ENCODE measurements at regions not wholly inside any gene's neighbourhood (a gene's known extent, or its start where the extent isn't known, plus 50 kb on each side); places are given as distances from the start of the nearest gene placed in this dataset.

- Histone ChIP-seq H3K36me3 (no peaks in the 10 kb centered on the region), H3K9me3 (peaks cover 0 to 1% (median 0%) of the 10 kb centered on the region in 3 donors), H3K27ac (no peak overlapping the region), H3K4me1 (no peaks in the 10 kb centered on the region), H3K4me3 (no peak overlapping the region), H3K27me3 (no peaks in the 10 kb centered on the region)
- WGBS, 2 donors (ENCODE audit: low coverage in 1 of 2) = 83 to 100% methylated on average over 3 to 8 of the region's 8 CpGs
- ATAC-seq = no peak
- TF ChIP-seq POLR2AphosphoS5 (IDR thresholded peaks at IDR 0.05) (no peak), EP300 (IDR thresholded peaks at IDR 0.05) (no peak), POLR2A (IDR thresholded peaks at IDR 0.05) (no peak), CTCF (IDR thresholded peaks at IDR 0.05) (no peak)
These were observed 50.8 kb upstream of the TSHZ2 start for GRCh38 chr20:52921340-52921739.

GRCh38 chr20:52918311-52918710 lies 53.8 kb upstream of the TSHZ2 start:
- no CpG with 5 or more reads among the region's 1 CpG for WGBS, 2 donors (ENCODE audit: low coverage in 1 of 2)
- TF ChIP-seq POLR2A (IDR thresholded peaks at IDR 0.05) = no peak
- TF ChIP-seq POLR2AphosphoS5 (IDR thresholded peaks at IDR 0.05) = no peak
- no peak for TF ChIP-seq CTCF (IDR thresholded peaks at IDR 0.05)
- TF ChIP-seq EP300 (IDR thresholded peaks at IDR 0.05) = no peak
- Histone ChIP-seq H3K27me3 (no peaks in the 10 kb centered on the region), H3K27ac (no peak overlapping the region), H3K36me3 (no peaks in the 10 kb centered on the region), H3K4me3 (no peak overlapping the region), H3K9me3 (peaks cover 0 to 26% (median 0%) of the 10 kb centered on the region in 3 donors), H3K4me1 (no peaks in the 10 kb centered on the region)
- no peak for ATAC-seq

GRCh38 chr20:52915564-52915963 lies 56.6 kb upstream of the TSHZ2 start:
- no peak overlapping the region for H3K4me3 ChIP-seq
- peaks cover 0 to 26% (median 0%) of the 10 kb centered on the region in 3 donors for H3K9me3 ChIP-seq
- no peak for ATAC-seq
- no peaks in the 10 kb centered on the region for H3K4me1 ChIP-seq
- TF ChIP-seq CTCF (IDR thresholded peaks at IDR 0.05) (no peak), POLR2AphosphoS5 (IDR thresholded peaks at IDR 0.05) (no peak), POLR2A (IDR thresholded peaks at IDR 0.05) (no peak), EP300 (IDR thresholded peaks at IDR 0.05) (no peak)
- no peak overlapping the region for H3K27ac ChIP-seq
- no peaks in the 10 kb centered on the region for H3K36me3 ChIP-seq
- H3K27me3 ChIP-seq = no peaks in the 10 kb centered on the region
- 78 to 100% methylated on average over 1 of the region's 1 CpG for WGBS, 2 donors (ENCODE audit: low coverage in 1 of 2)

GRCh38 chr20:52914870-52915269 lies 57.3 kb upstream of the TSHZ2 start:
- 67 to 94% methylated on average over 2 of the region's 2 CpGs for WGBS, 2 donors (ENCODE audit: low coverage in 1 of 2)
- no peak for ATAC-seq
- Histone ChIP-seq H3K27me3 (no peaks in the 10 kb centered on the region), H3K27ac (no peak overlapping the region), H3K4me3 (no peak overlapping the region), H3K4me1 (no peaks in the 10 kb centered on the region), H3K9me3 (peaks cover 0 to 26% (median 0%) of the 10 kb centered on the region in 3 donors), H3K36me3 (no peaks in the 10 kb centered on the region)
- TF ChIP-seq POLR2A (IDR thresholded peaks at IDR 0.05) (no peak), CTCF (IDR thresholded peaks at IDR 0.05) (no peak), POLR2AphosphoS5 (IDR thresholded peaks at IDR 0.05) (no peak), EP300 (IDR thresholded peaks at IDR 0.05) (no peak)

- Histone ChIP-seq H3K4me3 (no peak overlapping the region), H3K4me1 (no peaks in the 10 kb centered on the region), H3K27ac (no peak overlapping the region), H3K9me3 (peaks cover 0 to 26% (median 0%) of the 10 kb centered on the region in 3 donors), H3K27me3 (no peaks in the 10 kb centered on the region), H3K36me3 (no peaks in the 10 kb centered on the region)
- TF ChIP-seq EP300 (IDR thresholded peaks at IDR 0.05) (no peak), POLR2A (IDR thresholded peaks at IDR 0.05) (no peak), POLR2AphosphoS5 (IDR thresholded peaks at IDR 0.05) (no peak), CTCF (IDR thresholded peaks at IDR 0.05) (no peak)
- WGBS, 2 donors (ENCODE audit: low coverage in 1 of 2) = 67 to 82% methylated on average over 1 to 3 of the region's 3 CpGs
- ATAC-seq = no peak
These were observed 58.3 kb upstream of the TSHZ2 start for GRCh38 chr20:52913650-52914387.

Data from gastroesophageal sphincter (tissue), 4 donors.